ENCODE measurements at regions not wholly inside any gene's neighbourhood (a gene's known extent, or its start where the extent isn't known, plus 50 kb on each side); places are given as distances from the start of the nearest gene placed in this dataset.
"Not testable (repeated sequence)": the region's sequence is repeated elsewhere in the genome, so short reads cannot be mapped to it uniquely, and the experiment has no call there.

- DNase-seq, result no peak
Observed at GRCh38 chr17:27065588-27065987, 228.3 kb upstream of the WSB1 start.

GRCh38 chr17:27066315-27066714 lies 227.6 kb upstream of the WSB1 start:
- no peak for DNase-seq

GRCh38 chr17:27069842-27070508 lies 223.9 kb upstream of the WSB1 start:
- DNase-seq, result no peak

GRCh38 chr17:27070836-27071235 lies 223.1 kb upstream of the WSB1 start:
- no peak for DNase-seq

GRCh38 chr17:27072885-27073284 lies 221.0 kb upstream of the WSB1 start:
- no peak for DNase-seq

GRCh38 chr17:27076814-27077213 lies 217.1 kb upstream of the WSB1 start:
- no peak for DNase-seq

- DNase-seq, result no peak
Observed at GRCh38 chr17:27078296-27078695, 215.6 kb upstream of the WSB1 start.

- no peak for DNase-seq
Observed at GRCh38 chr17:27079660-27080059, 214.3 kb upstream of the WSB1 start.

GRCh38 chr17:27081002-27081638 lies 212.8 kb upstream of the WSB1 start:
- DNase-seq, result no peak

- no peak for DNase-seq
Observed at GRCh38 chr17:27082023-27082774, 211.7 kb upstream of the WSB1 start.

- DNase-seq, result no peak
Observed at GRCh38 chr17:27082775-27083154, 211.1 kb upstream of the WSB1 start.

- DNase-seq, result no peak
Observed at GRCh38 chr17:27083408-27084185, 210.3 kb upstream of the WSB1 start.

GRCh38 chr17:27085517-27085916 lies 208.4 kb upstream of the WSB1 start:
- no peak for DNase-seq

- no peak for DNase-seq
Observed at GRCh38 chr17:27086526-27086925, 207.4 kb upstream of the WSB1 start.

- DNase-seq, result no peak
Observed at GRCh38 chr17:27087935-27088766, 205.8 kb upstream of the WSB1 start.

GRCh38 chr17:27088767-27089078 lies 205.2 kb upstream of the WSB1 start:
- DNase-seq, result no peak

GRCh38 chr17:27089079-27089928 lies 204.6 kb upstream of the WSB1 start:
- DNase-seq, result not testable (repeated sequence)

GRCh38 chr17:27089929-27090247 lies 204.0 kb upstream of the WSB1 start:
- no peak for DNase-seq

- DNase-seq, result not testable (repeated sequence)
Observed at GRCh38 chr17:27090450-27091042, 203.4 kb upstream of the WSB1 start.

GRCh38 chr17:27091043-27091497 lies 202.8 kb upstream of the WSB1 start:
- DNase-seq, result no peak

GRCh38 chr17:27094179-27094578 lies 199.7 kb upstream of the WSB1 start:
- DNase-seq, result not testable (repeated sequence)

Data from effector CD8-positive, alpha-beta T cell (primary cell).